HFFc6 (cell line): ENCODE measurements at regions not wholly inside any gene's neighbourhood (a gene's known extent, or its start where the extent isn't known, plus 50 kb on each side); places are given as distances from the start of the nearest gene placed in this dataset.

Source experiments
- DNase-seq: peaks from one replicate; pipeline ENCODE4 v3.0.0-alpha.2; 2018
- H3K27ac Mint-ChIP-seq: 2 replicates; pipeline ENCODE4 v1.8.0; 2020; ENCODE audit warnings: mild to moderate bottlenecking, mixed read lengths
- H3K27me3 Mint-ChIP-seq: 2 replicates; pipeline ENCODE4 v1.8.0; 2021; ENCODE audit warnings: mild to moderate bottlenecking, moderate library complexity, mixed read lengths; ENCODE audit not compliant: insufficient read depth
- H3K36me3 Mint-ChIP-seq: 2 replicates; pipeline ENCODE4 v1.8.0; 2021; ENCODE audit warnings: low read depth, mixed read lengths
- H3K4me1 Mint-ChIP-seq: 2 replicates; pipeline ENCODE4 v1.8.0; 2020; ENCODE audit warnings: low read depth, mixed read lengths
- H3K4me3 Mint-ChIP-seq: 2 replicates; pipeline ENCODE4 v1.8.0; 2020; ENCODE audit warnings: mild to moderate bottlenecking, moderate library complexity, mixed read lengths
- H3K9me3 Mint-ChIP-seq: 2 replicates; pipeline ENCODE4 v1.8.0; 2020; ENCODE audit warnings: mild to moderate bottlenecking, mixed read lengths
- CTCF ChIP-seq: fragments of 200-600 bp; sonication (generic); IDR thresholded peaks from 2 replicates; pipeline ENCODE4 v1.5.0; 2021; ENCODE audit warnings: antibody characterized with exemption, mild to moderate bottlenecking

- Mint-ChIP-seq H3K9me3 (no peaks in the 10 kb centered on the region), H3K27me3 (peaks cover 46% of the 10 kb centered on the region), H3K4me3 (peak overlapping the region; percentile 64), H3K36me3 (no peaks in the 10 kb centered on the region), H3K4me1 (peaks cover 27% of the 10 kb centered on the region), H3K27ac (peak overlapping the region; percentile 47)
- TF ChIP-seq CTCF, result no peak
- DNase-seq, result peak; percentile 15
These were observed 70.8 kb upstream of the CLDN14 start for GRCh38 chr21:36550761-36551160.

DNA sequence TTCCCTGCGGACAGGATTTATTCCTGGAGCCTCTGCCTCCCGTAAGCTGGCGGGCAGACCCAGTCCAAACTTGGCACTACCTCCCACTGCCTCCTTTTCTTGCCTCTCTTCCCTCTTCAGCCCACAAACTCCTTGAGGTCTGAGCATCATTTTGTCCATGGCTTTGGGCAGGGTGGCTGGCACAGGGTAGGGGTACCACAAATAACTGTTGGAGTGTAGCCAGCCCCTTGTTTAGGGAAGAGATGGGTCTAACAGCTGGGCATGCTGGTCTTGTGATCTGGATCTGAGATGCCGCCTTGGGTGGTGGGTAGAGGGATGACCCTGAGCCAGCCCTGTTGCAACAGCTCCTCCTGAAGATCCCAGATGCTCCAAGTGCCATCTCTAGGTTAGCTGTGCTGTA is 71.4 kb upstream of the CLDN14 start:
- H3K4me1 Mint-ChIP-seq, result peaks cover 27% of the 10 kb centered on the region
- peak overlapping the region; percentile 64 for H3K4me3 Mint-ChIP-seq
- H3K27ac Mint-ChIP-seq, result peak overlapping the region; percentile 47
- no peaks in the 10 kb centered on the region for H3K9me3 Mint-ChIP-seq
- no peak for DNase-seq
- no peaks in the 10 kb centered on the region for H3K36me3 Mint-ChIP-seq
- peaks cover 45% of the 10 kb centered on the region for H3K27me3 Mint-ChIP-seq
- no peak for TF ChIP-seq CTCF

- H3K27ac Mint-ChIP-seq, result peak overlapping the region; percentile 47
- no peaks in the 10 kb centered on the region for H3K36me3 Mint-ChIP-seq
- peak overlapping the region; percentile 64 for H3K4me3 Mint-ChIP-seq
- H3K4me1 Mint-ChIP-seq, result peaks cover 27% of the 10 kb centered on the region
- TF ChIP-seq CTCF, result no peak
- H3K27me3 Mint-ChIP-seq, result peaks cover 46% of the 10 kb centered on the region
- peak; percentile 82 for DNase-seq
- no peaks in the 10 kb centered on the region for H3K9me3 Mint-ChIP-seq
These were observed 72.0 kb upstream of the CLDN14 start for GRCh38 chr21:36551731-36552433.

- Mint-ChIP-seq H3K27ac (no peak overlapping the region; the same call in 1 of the 2 replicates), H3K27me3 (peaks cover 42% of the 10 kb centered on the region)
These were observed 72.5 kb upstream of the CLDN14 start for GRCh38 chr21:36552434-36552785.

DNA sequence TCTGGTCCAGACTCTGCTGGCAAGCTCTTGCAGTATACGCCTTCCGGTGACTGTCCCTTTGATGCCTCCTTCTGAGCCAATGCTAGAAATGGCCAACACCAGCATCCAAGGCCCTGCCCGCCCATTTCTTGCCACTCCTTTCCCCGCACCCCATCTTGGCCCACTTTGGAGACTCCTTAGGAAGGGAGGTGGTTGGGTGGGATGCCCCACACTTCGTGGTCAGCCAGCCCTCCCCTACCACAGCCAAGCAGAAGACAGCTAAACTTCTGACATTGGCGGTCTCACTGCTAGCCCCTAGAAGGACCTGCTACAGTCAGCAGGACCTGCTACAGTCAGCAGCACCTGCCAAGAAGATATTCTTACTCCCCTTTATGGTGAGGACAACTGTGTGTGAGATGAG is 73.5 kb upstream of the CLDN14 start:
- no peak for TF ChIP-seq CTCF

More at GRCh38 chr21:36552434-36552785, 72.5 kb upstream of the CLDN14 start:
- TF ChIP-seq CTCF, result no peak
- no peaks in the 10 kb centered on the region for H3K9me3 Mint-ChIP-seq
- no peak overlapping the region; the same call in 1 of the 2 replicates for H3K4me3 Mint-ChIP-seq
- no peak for DNase-seq
- H3K4me1 Mint-ChIP-seq, result peaks cover 27% of the 10 kb centered on the region
- H3K36me3 Mint-ChIP-seq, result no peaks in the 10 kb centered on the region

More for the DNA sequence above, 73.5 kb upstream of the CLDN14 start:
- peaks cover 37% of the 10 kb centered on the region for H3K27me3 Mint-ChIP-seq
- H3K9me3 Mint-ChIP-seq, result no peaks in the 10 kb centered on the region
- H3K27ac Mint-ChIP-seq, result no peak overlapping the region
- H3K36me3 Mint-ChIP-seq, result no peaks in the 10 kb centered on the region
- H3K4me1 Mint-ChIP-seq, result peaks cover 27% of the 10 kb centered on the region
- no peak overlapping the region for H3K4me3 Mint-ChIP-seq
- no peak for DNase-seq
